Endothelial cell of umbilical vein (primary cell): ENCODE measurements at regions not wholly inside any gene's neighbourhood (a gene's known extent, or its start where the extent isn't known, plus 50 kb on each side); places are given as distances from the start of the nearest gene placed in this dataset.

ENCODE experiments used
- CTCF ChIP-seq, 2 donors: IDR thresholded peaks; 1 replicate in 1 of 2; 2 replicates in 1 of 2; pipeline ENCODE4 v1.5.1; 2011; ENCODE audit warnings: low read length in 2 of 2, mild to moderate bottlenecking in 2 of 2, moderate library complexity in 2 of 2, control low read depth in 1 of 2, inconsistent platforms in 1 of 2, low read depth in 1 of 2; ENCODE audit not compliant: insufficient read depth in 1 of 2; ENCODE audit errors: extremely low read depth in 1 of 2
- EZH2 ChIP-seq: IDR thresholded peaks from 2 replicates; pipeline ENCODE4 v1.6.1; 2012; ENCODE audit warnings: borderline replicate concordance, low read depth, mild to moderate bottlenecking, moderate library complexity, low read length, inconsistent platforms; ENCODE audit not compliant: severe bottlenecking
- JUN ChIP-seq: IDR thresholded peaks from 2 replicates; pipeline ENCODE4 v1.6.1; 2011; ENCODE audit warnings: borderline replicate concordance, low read depth; ENCODE audit not compliant: insufficient read length, insufficient read depth
- MAX ChIP-seq: IDR thresholded peaks from 2 replicates; pipeline ENCODE4 v1.6.1; 2011; ENCODE audit not compliant: insufficient read depth, insufficient read length
- POLR2AphosphoS5 ChIP-seq: IDR thresholded peaks from 2 replicates; pipeline ENCODE4 v1.6.1; 2012; ENCODE audit warnings: low read depth, mild to moderate bottlenecking, control low read depth, low read length, moderate library complexity; ENCODE audit not compliant: insufficient read depth

GRCh38 chr2:16739778-16740581 lies 74.3 kb upstream of the CYRIA start:
- TF ChIP-seq MAX (no peak), CTCF (IDR thresholded peaks at IDR 0.05; ENCODE audit: extremely low read depth in 1 of 2, insufficient read depth in 1 of 2, low read depth in 1 of 2, low read length in 2 of 2) (no peak), POLR2AphosphoS5 (no peak), JUN (no peak), EZH2 (no peak)
